Kidney epithelial cell (primary cell): ENCODE measurements at regions not wholly inside any gene's neighbourhood (a gene's known extent, or its start where the extent isn't known, plus 50 kb on each side); places are given as distances from the start of the nearest gene placed in this dataset.

Experiments used
- DNase-seq: peaks from one replicate; pipeline ENCODE4 v3.0.0-alpha.2; 2010; ENCODE audit warnings: low read depth
- H3K27me3 ChIP-seq: 2 replicates; pipeline ENCODE4 v1.6.0; 2011; ENCODE audit warnings: low read length; ENCODE audit not compliant: control insufficient read depth, insufficient read depth
- H3K36me3 ChIP-seq: 2 replicates; pipeline ENCODE4 v1.5.1; 2011; ENCODE audit warnings: low read length; ENCODE audit not compliant: control insufficient read depth, insufficient read depth
- H3K4me3 ChIP-seq: 2 replicates; pipeline ENCODE4 v1.5.1; 2011; ENCODE audit warnings: low read depth, mild to moderate bottlenecking, control low read depth, low read length
- CTCF ChIP-seq: IDR thresholded peaks from 2 replicates; pipeline ENCODE4 v1.5.1; 2011; ENCODE audit warnings: mild to moderate bottlenecking, moderate library complexity, low read length, control low read depth, inconsistent platforms; ENCODE audit not compliant: insufficient read depth, poor library complexity, severe bottlenecking

GRCh38 chr6:132964101-132964867 is 149.9 kb downstream of the RPS12 start:
- H3K4me3 ChIP-seq = no peak overlapping the region
- no peak for TF ChIP-seq CTCF
- DNase-seq = no peak
- H3K27me3 ChIP-seq = no peaks in the 10 kb centered on the region
- no peaks in the 10 kb centered on the region for H3K36me3 ChIP-seq

GRCh38 chr6:132964868-132965382 is 150.6 kb downstream of the RPS12 start:
- Histone ChIP-seq H3K36me3 (no peaks in the 10 kb centered on the region), H3K27me3 (no peaks in the 10 kb centered on the region), H3K4me3 (no peak overlapping the region)
- DNase-seq = no peak
- no peak for TF ChIP-seq CTCF

- DNase-seq = no peak
- H3K36me3 ChIP-seq = no peaks in the 10 kb centered on the region
- TF ChIP-seq CTCF = no peak
- H3K27me3 ChIP-seq = no peaks in the 10 kb centered on the region
- H3K4me3 ChIP-seq = no peak overlapping the region
These were observed 153.5 kb downstream of the RPS12 start for GRCh38 chr6:132967871-132968270.

GRCh38 chr6:132968419-132968950 is 154.1 kb downstream of the RPS12 start:
- Histone ChIP-seq H3K4me3 (no peak overlapping the region), H3K36me3 (no peaks in the 10 kb centered on the region), H3K27me3 (no peaks in the 10 kb centered on the region)
- TF ChIP-seq CTCF = no peak
- DNase-seq = no peak

GRCh38 chr6:132969196-132969595 is 154.8 kb downstream of the RPS12 start:
- no peak overlapping the region for H3K4me3 ChIP-seq
- no peak for DNase-seq
- no peak for TF ChIP-seq CTCF
- no peaks in the 10 kb centered on the region for H3K36me3 ChIP-seq
- H3K27me3 ChIP-seq = no peaks in the 10 kb centered on the region
